ENCODE measurements at regions not wholly inside any gene's neighbourhood (a gene's known extent, or its start where the extent isn't known, plus 50 kb on each side); places are given as distances from the start of the nearest gene placed in this dataset.
A peak's percentile ranks its signal among the peaks of the same experiment; 100 is the strongest.

DNA sequence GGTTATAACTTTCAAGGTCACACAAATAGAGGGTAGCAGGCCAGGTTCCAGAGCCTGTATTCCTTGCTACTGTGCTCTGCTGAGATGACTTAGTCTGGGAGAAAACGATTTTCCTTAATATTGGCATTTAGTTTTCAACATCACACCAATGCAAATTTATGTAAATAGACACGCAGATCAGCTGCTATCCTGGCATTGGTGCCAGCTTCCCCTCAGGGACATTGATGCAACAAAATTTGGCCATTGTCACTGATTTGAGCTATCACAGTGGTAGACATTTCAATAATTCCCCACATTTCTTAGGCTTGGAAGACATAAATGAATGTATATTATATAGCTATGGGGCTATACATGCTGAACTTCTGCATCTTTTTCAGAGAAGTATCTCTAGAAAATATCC is 71.6 kb upstream of the ASTN2 start:
- Histone ChIP-seq H3K4ac (ENCODE audit: low read depth in 1 of 2, low read length in 2 of 2) (no peak overlapping the region), H2BK12ac (ENCODE audit: low read length in 2 of 2) (no peak overlapping the region), H3K18ac (ENCODE audit: low read depth in 1 of 2, low read length in 2 of 2) (no peak overlapping the region), H2AK5ac (ENCODE audit: low read length, severe bottlenecking) (no peak overlapping the region), H2BK5ac (ENCODE audit: low read depth, low read length, poor library complexity, severe bottlenecking) (no peak overlapping the region), H3K27ac (ENCODE audit: low read length, poor library complexity, severe bottlenecking) (no peak overlapping the region), H3K14ac (ENCODE audit: low read length in 2 of 2) (no peak overlapping the region), H3K27me3 (ENCODE audit: control insufficient read depth in 1 of 2, insufficient read depth in 1 of 2, low read length in 2 of 2) (no peaks in the 10 kb centered on the region), H3K4me3 (ENCODE audit: insufficient read depth in 1 of 2, low read depth in 1 of 2, low read length in 2 of 2) (no peak overlapping the region), H3K4me1 (ENCODE audit: control insufficient read depth, insufficient read depth, low read depth, low read length) (peaks cover 2% of the 10 kb centered on the region), H2BK120ac (ENCODE audit: low read depth, low read length) (no peak overlapping the region), H3K79me1 (replicated peaks; ENCODE audit: low read length, poor library complexity, severe bottlenecking) (no peaks in the 10 kb centered on the region), H3K23ac (ENCODE audit: low read length in 2 of 2) (no peak overlapping the region), H4K91ac (ENCODE audit: low read length) (no peak overlapping the region), H3K4me2 (ENCODE audit: low read length, poor library complexity, severe bottlenecking) (no peak overlapping the region), H2AFZ (ENCODE audit: low read depth, low read length) (no peak overlapping the region), H3K9ac (ENCODE audit: low read length) (no peak overlapping the region), H3K36me3 (ENCODE audit: control insufficient read depth in 1 of 2, insufficient read depth in 2 of 2, low read depth in 1 of 2, low read length in 2 of 2) (no peaks in the 10 kb centered on the region), H2BK15ac (ENCODE audit: low read depth, poor library complexity, severe bottlenecking) (no peak overlapping the region), H3K9me3 (ENCODE audit: control insufficient read depth, low read length) (no peaks in the 10 kb centered on the region), H4K8ac (ENCODE audit: low read length) (no peak overlapping the region)
- DNase-seq: no peak
- 54% methylated on average over 2 of the region's 2 CpGs for WGBS

DNA sequence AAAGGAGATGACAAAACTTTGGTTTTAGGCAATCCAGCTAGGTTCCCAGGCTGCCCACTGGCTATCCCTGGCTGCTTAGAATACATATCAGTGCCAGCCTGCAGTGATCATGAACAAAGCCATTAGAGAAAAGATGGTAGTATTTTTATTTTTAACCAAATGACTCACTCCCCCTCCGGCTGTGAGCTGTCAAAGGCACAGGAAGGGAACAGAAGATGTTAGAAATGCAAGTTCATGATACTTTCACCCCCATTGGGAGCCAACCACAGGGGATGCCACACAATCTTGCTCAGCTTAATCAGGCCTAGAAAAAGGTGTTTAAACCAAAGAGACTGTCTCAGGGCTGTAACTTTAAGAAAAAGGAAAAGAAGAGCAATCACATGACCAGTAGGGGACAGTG is 70.3 kb upstream of the ASTN2 start:
- no peaks in the 10 kb centered on the region for H3K27me3 ChIP-seq (ENCODE audit: control insufficient read depth in 1 of 2, insufficient read depth in 1 of 2, low read length in 2 of 2)
- no peaks in the 10 kb centered on the region for H3K36me3 ChIP-seq (ENCODE audit: control insufficient read depth in 1 of 2, insufficient read depth in 2 of 2, low read depth in 1 of 2, low read length in 2 of 2)
- H3K4me3 ChIP-seq (ENCODE audit: insufficient read depth in 1 of 2, low read depth in 1 of 2, low read length in 2 of 2): no peak overlapping the region
- H3K18ac ChIP-seq (ENCODE audit: low read depth in 1 of 2, low read length in 2 of 2): no peak overlapping the region
- no peak overlapping the region for H3K23ac ChIP-seq (ENCODE audit: low read length in 2 of 2)
- H2BK12ac ChIP-seq (ENCODE audit: low read length in 2 of 2): no peak overlapping the region
- WGBS: no CpG with 5 or more reads among the region's 1 CpG
- H3K79me1 ChIP-seq (replicated peaks; ENCODE audit: low read length, poor library complexity, severe bottlenecking): no peaks in the 10 kb centered on the region
- no peak overlapping the region for H2BK120ac ChIP-seq (ENCODE audit: low read depth, low read length)
- no peak overlapping the region for H3K27ac ChIP-seq (ENCODE audit: low read length, poor library complexity, severe bottlenecking)
- H3K9me3 ChIP-seq (ENCODE audit: control insufficient read depth, low read length): no peaks in the 10 kb centered on the region
- H4K8ac ChIP-seq (ENCODE audit: low read length): no peak overlapping the region
- no peak overlapping the region for H3K14ac ChIP-seq (ENCODE audit: low read length in 2 of 2)
- no peak overlapping the region for H3K4me2 ChIP-seq (ENCODE audit: low read length, poor library complexity, severe bottlenecking)
- H3K4ac ChIP-seq (ENCODE audit: low read depth in 1 of 2, low read length in 2 of 2): no peak overlapping the region
- peaks cover 2% of the 10 kb centered on the region for H3K4me1 ChIP-seq (ENCODE audit: control insufficient read depth, insufficient read depth, low read depth, low read length)
- no peak overlapping the region for H4K91ac ChIP-seq (ENCODE audit: low read length)
- no peak overlapping the region for H2BK5ac ChIP-seq (ENCODE audit: low read depth, low read length, poor library complexity, severe bottlenecking)
- no peak overlapping the region for H2BK15ac ChIP-seq (ENCODE audit: low read depth, poor library complexity, severe bottlenecking)
- no peak overlapping the region for H2AFZ ChIP-seq (ENCODE audit: low read depth, low read length)
- no peak overlapping the region for H3K9ac ChIP-seq (ENCODE audit: low read length)
- DNase-seq: peak; percentile 1
- no peak overlapping the region for H2AK5ac ChIP-seq (ENCODE audit: low read length, severe bottlenecking)

GRCh38 chr9:117480729-117481128 is 65.9 kb upstream of the ASTN2 start:
- Histone ChIP-seq H3K4ac (ENCODE audit: low read depth in 1 of 2, low read length in 2 of 2) (no peak overlapping the region), H2BK5ac (ENCODE audit: low read depth, low read length, poor library complexity, severe bottlenecking) (no peak overlapping the region), H2BK15ac (ENCODE audit: low read depth, poor library complexity, severe bottlenecking) (no peak overlapping the region), H3K36me3 (ENCODE audit: control insufficient read depth in 1 of 2, insufficient read depth in 2 of 2, low read depth in 1 of 2, low read length in 2 of 2) (no peaks in the 10 kb centered on the region), H3K18ac (ENCODE audit: low read depth in 1 of 2, low read length in 2 of 2) (no peak overlapping the region), H3K9me3 (ENCODE audit: control insufficient read depth, low read length) (no peaks in the 10 kb centered on the region), H2BK12ac (ENCODE audit: low read length in 2 of 2) (no peak overlapping the region), H3K27ac (ENCODE audit: low read length, poor library complexity, severe bottlenecking) (no peak overlapping the region), H3K4me1 (ENCODE audit: control insufficient read depth, insufficient read depth, low read depth, low read length) (no peaks in the 10 kb centered on the region), H3K4me2 (ENCODE audit: low read length, poor library complexity, severe bottlenecking) (no peak overlapping the region), H3K79me1 (replicated peaks; ENCODE audit: low read length, poor library complexity, severe bottlenecking) (no peaks in the 10 kb centered on the region), H3K14ac (ENCODE audit: low read length in 2 of 2) (no peak overlapping the region), H2AK5ac (ENCODE audit: low read length, severe bottlenecking) (no peak overlapping the region), H3K4me3 (ENCODE audit: insufficient read depth in 1 of 2, low read depth in 1 of 2, low read length in 2 of 2) (no peak overlapping the region), H3K23ac (ENCODE audit: low read length in 2 of 2) (no peak overlapping the region), H3K9ac (ENCODE audit: low read length) (no peak overlapping the region), H3K27me3 (ENCODE audit: control insufficient read depth in 1 of 2, insufficient read depth in 1 of 2, low read length in 2 of 2) (no peaks in the 10 kb centered on the region), H2BK120ac (ENCODE audit: low read depth, low read length) (no peak overlapping the region), H2AFZ (ENCODE audit: low read depth, low read length) (no peak overlapping the region), H4K8ac (ENCODE audit: low read length) (no peak overlapping the region), H4K91ac (ENCODE audit: low read length) (no peak overlapping the region)
- DNase-seq: no peak
- 86% methylated on average over 1 of the region's 2 CpGs for WGBS

DNA sequence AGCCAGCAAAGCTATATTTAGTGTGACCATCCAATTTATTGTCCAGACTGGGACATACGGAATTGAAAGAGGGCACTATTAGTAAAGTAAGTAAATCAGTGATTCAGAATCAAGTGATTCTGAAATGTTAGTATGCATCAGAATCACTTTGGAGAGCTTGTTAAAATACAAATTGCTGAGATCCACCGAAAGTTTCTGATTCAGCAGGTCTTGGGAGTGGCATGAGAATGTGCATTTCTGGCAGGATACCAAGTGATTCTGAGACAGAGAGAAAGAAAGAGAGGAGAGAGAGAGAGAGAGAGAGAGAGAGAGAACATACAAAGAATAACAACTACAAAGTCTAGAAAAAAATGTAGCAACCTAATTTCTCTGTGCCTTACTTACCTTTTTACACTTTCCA is 65.4 kb upstream of the ASTN2 start:
- H3K36me3 ChIP-seq (ENCODE audit: control insufficient read depth in 1 of 2, insufficient read depth in 2 of 2, low read depth in 1 of 2, low read length in 2 of 2): no peaks in the 10 kb centered on the region

More for the DNA sequence above, 65.4 kb upstream of the ASTN2 start:
- 68% methylated on average over 2 of the region's 2 CpGs for WGBS
- Histone ChIP-seq H3K27ac (ENCODE audit: low read length, poor library complexity, severe bottlenecking) (no peak overlapping the region), H3K18ac (ENCODE audit: low read depth in 1 of 2, low read length in 2 of 2) (no peak overlapping the region), H3K9me3 (ENCODE audit: control insufficient read depth, low read length) (no peaks in the 10 kb centered on the region), H3K4me2 (ENCODE audit: low read length, poor library complexity, severe bottlenecking) (no peak overlapping the region), H4K8ac (ENCODE audit: low read length) (no peak overlapping the region), H3K23ac (ENCODE audit: low read length in 2 of 2) (no peak overlapping the region), H3K14ac (ENCODE audit: low read length in 2 of 2) (no peak overlapping the region), H2BK12ac (ENCODE audit: low read length in 2 of 2) (no peak overlapping the region), H2BK5ac (ENCODE audit: low read depth, low read length, poor library complexity, severe bottlenecking) (no peak overlapping the region), H2AFZ (ENCODE audit: low read depth, low read length) (no peak overlapping the region), H3K27me3 (ENCODE audit: control insufficient read depth in 1 of 2, insufficient read depth in 1 of 2, low read length in 2 of 2) (no peaks in the 10 kb centered on the region), H3K9ac (ENCODE audit: low read length) (no peak overlapping the region), H3K4me1 (ENCODE audit: control insufficient read depth, insufficient read depth, low read depth, low read length) (no peaks in the 10 kb centered on the region), H2BK15ac (ENCODE audit: low read depth, poor library complexity, severe bottlenecking) (no peak overlapping the region), H4K91ac (ENCODE audit: low read length) (no peak overlapping the region), H2BK120ac (ENCODE audit: low read depth, low read length) (no peak overlapping the region), H3K79me1 (replicated peaks; ENCODE audit: low read length, poor library complexity, severe bottlenecking) (no peaks in the 10 kb centered on the region), H3K4ac (ENCODE audit: low read depth in 1 of 2, low read length in 2 of 2) (no peak overlapping the region), H3K4me3 (ENCODE audit: insufficient read depth in 1 of 2, low read depth in 1 of 2, low read length in 2 of 2) (no peak overlapping the region), H2AK5ac (ENCODE audit: low read length, severe bottlenecking) (no peak overlapping the region)
- no peak for DNase-seq
